Fibroblast of lung (primary cell): ENCODE measurements at regions not wholly inside any gene's neighbourhood (a gene's known extent, or its start where the extent isn't known, plus 50 kb on each side); places are given as distances from the start of the nearest gene placed in this dataset.

Source experiments
- CTCF ChIP-seq, 2 donors: IDR thresholded peaks in 1 of 2; conservative IDR thresholded peaks in 1 of 2; 1 replicate in 1 of 2; 2 replicates in 1 of 2; pipeline ENCODE4 v1.5.1; 2011 to 2012; ENCODE audit warnings: low read length in 2 of 2, control low read depth in 1 of 2, inconsistent platforms in 1 of 2, low read depth in 1 of 2, mild to moderate bottlenecking in 1 of 2
- EZH2 ChIP-seq: IDR thresholded peaks from 2 replicates; pipeline ENCODE4 v1.5.1; 2012; ENCODE audit warnings: low read length, control low read depth, mild to moderate bottlenecking; ENCODE audit errors: missing control alignments

DNA sequence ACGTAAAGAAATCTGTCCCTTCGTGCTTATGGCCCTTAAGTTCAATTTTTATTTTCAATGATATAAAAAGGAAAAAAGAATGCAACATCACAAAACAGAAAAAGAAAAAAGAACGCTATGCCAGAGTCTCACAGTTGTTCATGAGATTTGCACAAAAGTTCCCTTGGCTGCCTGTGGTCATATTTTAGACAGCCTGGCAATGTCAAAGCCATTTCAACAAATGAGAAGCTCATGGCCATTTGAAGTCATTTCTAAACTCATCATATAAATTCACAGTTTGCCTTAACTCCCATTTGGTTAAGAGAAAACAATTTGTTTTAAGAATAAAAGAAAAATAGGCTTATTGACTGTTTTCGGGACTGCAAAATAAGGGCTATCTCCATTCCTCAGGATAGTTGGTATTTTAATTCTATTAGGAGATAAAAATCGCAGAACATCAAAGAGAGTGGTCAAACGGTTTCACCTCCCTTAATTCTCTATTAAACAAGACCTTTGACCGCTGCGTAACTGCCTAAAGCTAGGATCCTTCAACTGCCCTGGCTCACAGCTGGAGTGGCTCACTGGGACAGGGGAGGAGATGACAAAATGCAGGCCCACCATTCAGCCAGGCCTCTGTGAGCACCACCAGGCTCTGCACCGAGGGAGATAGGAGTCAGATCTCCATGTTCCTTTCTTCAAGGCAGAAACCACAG lies 119.2 kb upstream of the DAAM1 start:
- no peak for TF ChIP-seq CTCF (conservative IDR thresholded peaks at IDR 0.05 in 1 of 2, IDR thresholded peaks at IDR 0.05 in 1 of 2; ENCODE audit: low read depth in 1 of 2, low read length in 2 of 2)
- no peak for TF ChIP-seq EZH2
